ENCODE measurements at regions not wholly inside any gene's neighbourhood (a gene's known extent, or its start where the extent isn't known, plus 50 kb on each side); places are given as distances from the start of the nearest gene placed in this dataset.

- TF ChIP-seq CTCF (IDR thresholded peaks at IDR 0.05), result no peak
- TF ChIP-seq EZH2 (IDR thresholded peaks at IDR 0.05), result no peak
Measured at GRCh38 chr14:94903883-94904282, 134.0 kb upstream of the GSC start.

All from neural progenitor cell (in vitro differentiated cells).